Activated CD4-positive, alpha-beta T cell treated with anti-CD3 and anti-CD28 coated beads, Interleukin-2, Interleukin-4, amounts not matched to agents 100 ng/mL and 50 ng/mL, durations not matched to agents 16 hours and 8 hours (primary cell): ENCODE measurements at regions not wholly inside any gene's neighbourhood (a gene's known extent, or its start where the extent isn't known, plus 50 kb on each side); places are given as distances from the start of the nearest gene placed in this dataset.

Experiments used
- DNase-seq: peaks from one replicate; pipeline ENCODE4 v3.0.0-alpha.2; 2020; ENCODE audit warnings: low spot score

- DNase-seq: no peak
Measured at GRCh38 chr11:109972181-109972715, 120.9 kb upstream of the ZC3H12C start.

- no peak for DNase-seq
Measured at GRCh38 chr11:109972939-109973338, 120.3 kb upstream of the ZC3H12C start.

- DNase-seq: no peak
Measured at GRCh38 chr11:109973486-109973885, 119.7 kb upstream of the ZC3H12C start.

GRCh38 chr11:109974523-109974922, 118.7 kb upstream of the ZC3H12C start:
- DNase-seq: no peak

- no peak for DNase-seq
Measured at GRCh38 chr11:109978895-109979294, 114.3 kb upstream of the ZC3H12C start.

GRCh38 chr11:109981031-109981636, 112.1 kb upstream of the ZC3H12C start:
- DNase-seq: no peak

GRCh38 chr11:109983358-109983757, 109.8 kb upstream of the ZC3H12C start:
- no peak for DNase-seq

GRCh38 chr11:109984634-109985289, 108.4 kb upstream of the ZC3H12C start:
- peak; percentile 32 for DNase-seq

GRCh38 chr11:109986488-109986887, 106.7 kb upstream of the ZC3H12C start:
- no peak for DNase-seq

- DNase-seq: no peak
Measured at GRCh38 chr11:109991835-109992234, 101.4 kb upstream of the ZC3H12C start.

GRCh38 chr11:109993786-109994185, 99.4 kb upstream of the ZC3H12C start:
- no peak for DNase-seq

- no peak for DNase-seq
Measured at GRCh38 chr11:109994907-109995306, 98.3 kb upstream of the ZC3H12C start.

- no peak for DNase-seq
Measured at GRCh38 chr11:109996060-109996459, 97.1 kb upstream of the ZC3H12C start.

GRCh38 chr11:109998921-109999320, 94.3 kb upstream of the ZC3H12C start:
- no peak for DNase-seq

GRCh38 chr11:110000031-110000502, 93.1 kb upstream of the ZC3H12C start:
- peak; percentile 23 for DNase-seq

- no peak for DNase-seq
Measured at GRCh38 chr11:110000850-110001249, 92.3 kb upstream of the ZC3H12C start.

- DNase-seq: no peak
Measured at GRCh38 chr11:110003426-110003825, 89.8 kb upstream of the ZC3H12C start.

GRCh38 chr11:110011595-110011994, 81.6 kb upstream of the ZC3H12C start:
- DNase-seq: no peak

- DNase-seq: no peak
Measured at GRCh38 chr11:110015695-110016094, 77.5 kb upstream of the ZC3H12C start.

- DNase-seq: no peak
Measured at GRCh38 chr11:110019675-110020074, 73.5 kb upstream of the ZC3H12C start.

GRCh38 chr11:110022548-110022947, 70.6 kb upstream of the ZC3H12C start:
- no peak for DNase-seq

- DNase-seq: no peak
Measured at GRCh38 chr11:110023711-110024110, 69.5 kb upstream of the ZC3H12C start.

GRCh38 chr11:110026858-110027626, 66.2 kb upstream of the ZC3H12C start:
- no peak for DNase-seq
